ENCODE measurements at regions not wholly inside any gene's neighbourhood (a gene's known extent, or its start where the extent isn't known, plus 50 kb on each side); places are given as distances from the start of the nearest gene placed in this dataset.

DNA sequence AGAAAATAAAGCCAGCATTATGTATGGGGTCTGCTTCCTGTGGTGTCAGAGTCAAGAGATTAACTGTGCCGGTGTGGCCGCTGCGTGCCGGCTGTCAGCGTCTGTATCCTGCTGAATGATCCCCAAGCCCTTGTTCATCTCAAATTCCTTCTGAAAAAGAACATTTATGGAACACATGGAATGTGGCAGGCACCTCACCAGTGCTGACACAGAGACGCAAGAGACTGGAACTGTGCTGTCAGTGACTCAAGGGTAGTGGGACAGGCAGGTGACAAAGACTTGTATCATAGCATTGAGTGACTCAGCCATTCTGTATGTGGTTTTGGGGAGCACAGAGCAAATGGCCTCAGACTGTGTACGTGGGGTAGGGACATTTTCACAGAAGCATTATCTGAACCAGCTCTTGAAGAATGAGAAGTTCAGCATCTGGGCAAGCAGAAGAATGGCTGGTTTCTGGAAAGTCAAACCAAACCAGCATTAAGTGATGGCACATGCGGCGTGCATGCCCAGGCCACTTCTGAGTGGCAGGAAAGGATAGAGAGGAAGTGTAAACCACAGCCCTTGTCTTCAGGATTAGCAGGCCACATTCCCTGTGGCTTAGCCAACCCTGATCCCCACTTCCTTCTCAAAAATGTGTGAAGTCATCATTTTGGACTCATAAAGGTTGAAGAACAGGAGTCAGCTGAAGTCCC, 54.0 kb upstream of the IRS2 start:
- DNase-seq (ENCODE audit: low spot score) (no peak), ATAC-seq (no peak)
- no peaks in the 10 kb centered on the region for H3K27me3 ChIP-seq (ENCODE audit: insufficient read depth)
- no peaks in the 10 kb centered on the region for H3K36me3 ChIP-seq (ENCODE audit: insufficient read depth)
- no peaks in the 10 kb centered on the region for H3K9me2 ChIP-seq (ENCODE audit: insufficient read depth)
- H3K4me3 ChIP-seq = no peak overlapping the region
- H3K27ac ChIP-seq (ENCODE audit: low read depth) = no peak overlapping the region
- H3K4me3 Mint-ChIP-seq = no peak overlapping the region
- no peaks in the 10 kb centered on the region for H3F3A ChIP-seq (replicated peaks; ENCODE audit: low read depth)
- no peaks in the 10 kb centered on the region; the same call in 2 of the 3 replicates for H3K9me3 Mint-ChIP-seq
- 0 out of 2 replicates have a peak overlapping the region, but pooled peaks have one; percentile 7 for H2AFZ ChIP-seq
- H3K36me3 Mint-ChIP-seq (ENCODE audit: low read depth) = no peaks in the 10 kb centered on the region
- H3K79me2 ChIP-seq (replicated peaks; ENCODE audit: insufficient read depth) = no peaks in the 10 kb centered on the region
- H3K4me2 ChIP-seq = no peak overlapping the region
- H3K4me1 Mint-ChIP-seq = peaks cover 9% of the 10 kb centered on the region
- peak overlapping the region; percentile 42; the same call in 1 of the 2 replicates for H3K27ac Mint-ChIP-seq
- TF ChIP-seq ZNF462 (CRISPR knock-in tag; IDR thresholded peaks at IDR 0.05) (no peak), EZH2 (IDR thresholded peaks at IDR 0.05; ENCODE audit: low read depth, unreplicated experiment) (no peak), POLR2AphosphoS5 (IDR thresholded peaks at IDR 0.05; ENCODE audit: low read depth) (no peak), JUNB (IDR thresholded peaks at IDR 0.05; ENCODE audit: unreplicated experiment) (no peak), ZNF331 (CRISPR knock-in tag; IDR thresholded peaks at IDR 0.05; ENCODE audit: low read depth) (no peak), ZNF114 (CRISPR knock-in tag; IDR thresholded peaks at IDR 0.05) (no peak), EZH2phosphoT487 (IDR thresholded peaks at IDR 0.05; ENCODE audit: unreplicated experiment) (no peak), STAT1 (IDR thresholded peaks at IDR 0.05; ENCODE audit: unreplicated experiment) (no peak), ETS1 (IDR thresholded peaks at IDR 0.05) (no peak), CREB1 (CRISPR knock-in tag; IDR thresholded peaks at IDR 0.05; ENCODE audit: low read depth) (no peak)
- TF ChIP-seq, protein P1, sequence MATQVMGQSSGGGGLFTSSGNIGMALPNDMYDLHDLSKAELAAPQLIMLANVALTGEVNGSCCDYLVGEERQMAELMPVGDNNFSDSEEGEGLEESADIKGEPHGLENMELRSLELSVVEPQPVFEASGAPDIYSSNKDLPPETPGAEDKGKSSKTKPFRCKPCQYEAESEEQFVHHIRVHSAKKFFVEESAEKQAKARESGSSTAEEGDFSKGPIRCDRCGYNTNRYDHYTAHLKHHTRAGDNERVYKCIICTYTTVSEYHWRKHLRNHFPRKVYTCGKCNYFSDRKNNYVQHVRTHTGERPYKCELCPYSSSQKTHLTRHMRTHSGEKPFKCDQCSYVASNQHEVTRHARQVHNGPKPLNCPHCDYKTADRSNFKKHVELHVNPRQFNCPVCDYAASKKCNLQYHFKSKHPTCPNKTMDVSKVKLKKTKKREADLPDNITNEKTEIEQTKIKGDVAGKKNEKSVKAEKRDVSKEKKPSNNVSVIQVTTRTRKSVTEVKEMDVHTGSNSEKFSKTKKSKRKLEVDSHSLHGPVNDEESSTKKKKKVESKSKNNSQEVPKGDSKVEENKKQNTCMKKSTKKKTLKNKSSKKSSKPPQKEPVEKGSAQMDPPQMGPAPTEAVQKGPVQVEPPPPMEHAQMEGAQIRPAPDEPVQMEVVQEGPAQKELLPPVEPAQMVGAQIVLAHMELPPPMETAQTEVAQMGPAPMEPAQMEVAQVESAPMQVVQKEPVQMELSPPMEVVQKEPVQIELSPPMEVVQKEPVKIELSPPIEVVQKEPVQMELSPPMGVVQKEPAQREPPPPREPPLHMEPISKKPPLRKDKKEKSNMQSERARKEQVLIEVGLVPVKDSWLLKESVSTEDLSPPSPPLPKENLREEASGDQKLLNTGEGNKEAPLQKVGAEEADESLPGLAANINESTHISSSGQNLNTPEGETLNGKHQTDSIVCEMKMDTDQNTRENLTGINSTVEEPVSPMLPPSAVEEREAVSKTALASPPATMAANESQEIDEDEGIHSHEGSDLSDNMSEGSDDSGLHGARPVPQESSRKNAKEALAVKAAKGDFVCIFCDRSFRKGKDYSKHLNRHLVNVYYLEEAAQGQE (IDR thresholded peaks at IDR 0.05; ENCODE audit: unreplicated experiment) = no peak
- TF ChIP-seq, protein P2, sequence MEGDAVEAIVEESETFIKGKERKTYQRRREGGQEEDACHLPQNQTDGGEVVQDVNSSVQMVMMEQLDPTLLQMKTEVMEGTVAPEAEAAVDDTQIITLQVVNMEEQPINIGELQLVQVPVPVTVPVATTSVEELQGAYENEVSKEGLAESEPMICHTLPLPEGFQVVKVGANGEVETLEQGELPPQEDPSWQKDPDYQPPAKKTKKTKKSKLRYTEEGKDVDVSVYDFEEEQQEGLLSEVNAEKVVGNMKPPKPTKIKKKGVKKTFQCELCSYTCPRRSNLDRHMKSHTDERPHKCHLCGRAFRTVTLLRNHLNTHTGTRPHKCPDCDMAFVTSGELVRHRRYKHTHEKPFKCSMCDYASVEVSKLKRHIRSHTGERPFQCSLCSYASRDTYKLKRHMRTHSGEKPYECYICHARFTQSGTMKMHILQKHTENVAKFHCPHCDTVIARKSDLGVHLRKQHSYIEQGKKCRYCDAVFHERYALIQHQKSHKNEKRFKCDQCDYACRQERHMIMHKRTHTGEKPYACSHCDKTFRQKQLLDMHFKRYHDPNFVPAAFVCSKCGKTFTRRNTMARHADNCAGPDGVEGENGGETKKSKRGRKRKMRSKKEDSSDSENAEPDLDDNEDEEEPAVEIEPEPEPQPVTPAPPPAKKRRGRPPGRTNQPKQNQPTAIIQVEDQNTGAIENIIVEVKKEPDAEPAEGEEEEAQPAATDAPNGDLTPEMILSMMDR (conservative IDR thresholded peaks at IDR 0.05; ENCODE audit: low read depth in 2 of 2) = no peak
- H3K4me1 ChIP-seq (ENCODE audit: insufficient read depth) = peaks cover 10% of the 10 kb centered on the region
- H4K20me1 ChIP-seq (replicated peaks; ENCODE audit: insufficient read depth) = no peaks in the 10 kb centered on the region
- peaks cover 2% of the 10 kb centered on the region for H3K27me3 Mint-ChIP-seq (ENCODE audit: insufficient read depth, low read depth, poor library complexity)
